BJ (cell line): ENCODE measurements at regions not wholly inside any gene's neighbourhood (a gene's known extent, or its start where the extent isn't known, plus 50 kb on each side); places are given as distances from the start of the nearest gene placed in this dataset.

ENCODE experiments used
- CTCF ChIA-PET: fragments of 350-600 bp; formaldehyde crosslinking; extraction: SDS; loops from one replicate; lab custom pipeline; 2021; ENCODE audit warnings: antibody characterized with exemption, inconsistent platforms; lab: Yijun Ruan, JAX
- POLR2A ChIA-PET: fragments of 300-600 bp; sonication (Branson Sonifier 250); formaldehyde crosslinking; extraction: SDS; loops from one replicate; lab custom pipeline; 2021; ENCODE audit warnings: antibody characterized with exemption; lab: Charles Lee
- DNase-seq: peaks from one replicate; pipeline ENCODE4 v3.0.0-alpha.2; 2011; ENCODE audit warnings: low read depth
- H3K27me3 ChIP-seq: 2 replicates; pipeline ENCODE4 v1.6.0; 2011; ENCODE audit warnings: low read length; ENCODE audit not compliant: control insufficient read depth, insufficient read depth
- H3K36me3 ChIP-seq: 2 replicates; pipeline ENCODE4 v1.5.1; 2011; ENCODE audit warnings: low read length; ENCODE audit not compliant: control insufficient read depth, insufficient read depth
- H3K4me3 ChIP-seq: 2 replicates; pipeline ENCODE4 v1.5.1; 2011; ENCODE audit warnings: low read depth, mild to moderate bottlenecking, control low read depth, low read length
- TF ChIP-seq, protein P1 (sequence below): IDR thresholded peaks from 2 replicates; pipeline ENCODE4 v1.5.1; 2011; ENCODE audit warnings: low read depth, mild to moderate bottlenecking, control low read depth, inconsistent platforms, low read length, moderate library complexity; ENCODE audit not compliant: insufficient read depth

DNA sequence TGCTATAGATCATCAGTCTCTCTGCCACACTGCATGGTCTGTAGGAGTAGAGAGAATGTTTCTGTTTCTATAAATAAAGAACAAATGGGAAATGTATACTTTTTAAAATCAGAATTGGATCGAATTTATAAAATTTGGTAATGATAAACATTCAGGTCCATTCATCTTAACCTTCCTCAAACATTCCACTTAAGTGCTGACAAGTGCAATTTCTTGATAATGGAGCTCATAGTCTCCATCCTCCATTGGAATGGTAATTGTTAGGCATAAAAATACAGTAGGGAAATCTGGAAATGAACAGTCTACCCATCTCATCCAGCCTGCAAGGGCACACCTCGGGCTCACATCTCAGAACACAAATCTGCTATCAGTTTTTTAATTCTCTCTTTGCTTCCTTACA is 122.6 kb upstream of the PACRGL start:
- POLR2A ChIA-PET = no interaction called here
- CTCF ChIA-PET = interaction anchor here (1.8 kb wide), 1 partner anchor 10 kb away, joined by 3 read pairs; no protein-coding TSS in a partner anchor
- no peak for DNase-seq
- Histone ChIP-seq H3K4me3 (no peak overlapping the region), H3K36me3 (peaks cover 5% of the 10 kb centered on the region), H3K27me3 (no peaks in the 10 kb centered on the region)
- TF ChIP-seq, protein P1, sequence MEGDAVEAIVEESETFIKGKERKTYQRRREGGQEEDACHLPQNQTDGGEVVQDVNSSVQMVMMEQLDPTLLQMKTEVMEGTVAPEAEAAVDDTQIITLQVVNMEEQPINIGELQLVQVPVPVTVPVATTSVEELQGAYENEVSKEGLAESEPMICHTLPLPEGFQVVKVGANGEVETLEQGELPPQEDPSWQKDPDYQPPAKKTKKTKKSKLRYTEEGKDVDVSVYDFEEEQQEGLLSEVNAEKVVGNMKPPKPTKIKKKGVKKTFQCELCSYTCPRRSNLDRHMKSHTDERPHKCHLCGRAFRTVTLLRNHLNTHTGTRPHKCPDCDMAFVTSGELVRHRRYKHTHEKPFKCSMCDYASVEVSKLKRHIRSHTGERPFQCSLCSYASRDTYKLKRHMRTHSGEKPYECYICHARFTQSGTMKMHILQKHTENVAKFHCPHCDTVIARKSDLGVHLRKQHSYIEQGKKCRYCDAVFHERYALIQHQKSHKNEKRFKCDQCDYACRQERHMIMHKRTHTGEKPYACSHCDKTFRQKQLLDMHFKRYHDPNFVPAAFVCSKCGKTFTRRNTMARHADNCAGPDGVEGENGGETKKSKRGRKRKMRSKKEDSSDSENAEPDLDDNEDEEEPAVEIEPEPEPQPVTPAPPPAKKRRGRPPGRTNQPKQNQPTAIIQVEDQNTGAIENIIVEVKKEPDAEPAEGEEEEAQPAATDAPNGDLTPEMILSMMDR = no peak

GRCh38 chr4:20580907-20581306 is 119.4 kb upstream of the PACRGL start:
- CTCF ChIA-PET = interaction anchor here (0.9 kb wide), 1 partner anchor 8 kb away, joined by 3 read pairs; no protein-coding TSS in a partner anchor
- DNase-seq = no peak
- TF ChIP-seq, protein P1 = no peak
- Histone ChIP-seq H3K36me3 (peaks cover 5% of the 10 kb centered on the region), H3K27me3 (no peaks in the 10 kb centered on the region), H3K4me3 (no peak overlapping the region)
- POLR2A ChIA-PET = no interaction called here

- Histone ChIP-seq H3K36me3 (peaks cover 4% of the 10 kb centered on the region; the same call in 1 of the 2 replicates), H3K4me3 (no peak overlapping the region), H3K27me3 (no peaks in the 10 kb centered on the region)
- no peak for DNase-seq
- TF ChIP-seq, protein P1 = no peak
- ChIA-PET POLR2A (no interaction called here), CTCF (interaction anchor here (1.6 kb wide), 1 partner anchor 9 kb away, joined by 3 read pairs; no protein-coding TSS in a partner anchor)
Measured at GRCh38 chr4:20589436-20589835, 110.8 kb upstream of the PACRGL start.

DNA sequence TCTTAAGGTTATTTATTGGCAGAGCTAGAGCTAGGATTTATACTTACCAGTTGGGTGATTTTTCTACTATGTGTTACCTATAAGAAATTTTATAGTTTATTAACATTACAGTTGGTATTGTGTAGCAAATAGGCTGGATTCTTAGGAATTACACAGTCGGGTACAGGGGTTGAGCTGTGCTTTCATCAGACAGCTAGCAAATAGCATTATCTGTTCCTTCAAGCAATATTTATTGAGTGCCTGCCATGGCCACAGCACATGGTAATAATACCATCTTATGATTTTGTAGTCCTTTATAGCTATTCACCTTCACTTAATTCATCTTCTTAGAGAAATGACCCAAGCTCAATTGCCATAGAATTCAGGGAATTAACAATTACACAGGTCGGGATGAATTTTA is 109.4 kb upstream of the PACRGL start:
- Histone ChIP-seq H3K4me3 (no peak overlapping the region), H3K36me3 (peaks cover 4% of the 10 kb centered on the region; the same call in 1 of the 2 replicates), H3K27me3 (no peaks in the 10 kb centered on the region)
- ChIA-PET CTCF (interaction anchor here (0.6 kb wide), 2 partner anchors 34 to 879 kb away, joined by 3 read pairs; no protein-coding TSS in a partner anchor), POLR2A (interaction anchor here (0.6 kb wide), 1 partner anchor 159 kb away, joined by 6 read pairs; no protein-coding TSS in a partner anchor)
- no peak for DNase-seq
- TF ChIP-seq, protein P1 = no peak

DNA sequence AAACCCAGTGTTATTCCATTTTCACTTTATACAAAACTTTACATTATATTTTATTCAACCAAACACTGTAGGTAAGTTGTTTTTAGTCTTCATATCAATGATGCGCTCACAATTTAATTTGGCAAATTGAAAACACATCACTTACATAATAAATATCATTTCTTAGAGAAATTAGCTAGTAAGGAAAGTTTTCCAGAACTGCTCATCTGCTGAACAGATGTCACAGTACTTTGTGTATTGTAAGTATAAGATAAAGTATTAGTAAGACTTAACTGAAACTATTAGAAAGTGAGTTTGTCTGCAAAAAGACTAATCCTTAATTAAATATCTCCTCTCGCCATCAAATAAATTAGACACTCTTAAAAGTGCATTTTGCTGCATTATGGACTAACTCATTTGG is 108.7 kb upstream of the PACRGL start:
- H3K4me3 ChIP-seq = no peak overlapping the region
- TF ChIP-seq, protein P1 = no peak
- CTCF ChIA-PET = interaction anchor here (0.6 to 1.3 kb wide), 2 partner anchors 35 to 174 kb away, joined by 3 to 5 read pairs; no protein-coding TSS in a partner anchor
- H3K27me3 ChIP-seq = no peaks in the 10 kb centered on the region
- DNase-seq = no peak
- H3K36me3 ChIP-seq = peaks cover 4% of the 10 kb centered on the region; the same call in 1 of the 2 replicates
- POLR2A ChIA-PET = no interaction called here
